OCI-M1 (cell line): ENCODE measurements at regions not wholly inside any gene's neighbourhood (a gene's known extent, or its start where the extent isn't known, plus 50 kb on each side); places are given as distances from the start of the nearest gene placed in this dataset.
"Not testable (repeated sequence)": the region's sequence is repeated elsewhere in the genome, so short reads cannot be mapped to it uniquely, and the experiment has no call there.

Experiments
- DNase-seq: peaks from one replicate; lab custom pipeline; 2025; lab: John Stamatoyannopoulos, UW

DNA sequence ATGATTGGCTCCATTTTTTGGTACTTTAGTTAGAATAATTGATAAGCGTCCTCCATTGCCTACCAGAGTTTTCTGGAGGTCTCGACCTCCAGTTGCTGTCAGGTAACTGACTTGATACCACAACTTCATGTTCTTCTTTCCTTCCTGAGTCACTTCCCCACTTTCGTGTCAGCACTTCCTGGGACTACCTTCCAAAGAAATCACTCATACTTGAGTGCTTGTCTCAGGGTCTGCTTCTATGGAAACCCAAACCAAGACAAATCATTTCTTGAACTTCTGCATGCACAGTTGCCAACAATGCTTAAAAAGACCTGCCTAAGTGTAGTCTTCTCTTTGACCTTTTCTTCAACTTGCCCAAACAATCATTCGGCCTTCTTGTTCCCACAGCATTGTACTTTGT lies 210.3 kb upstream of the ETAA1 start:
- no peak for DNase-seq

DNA sequence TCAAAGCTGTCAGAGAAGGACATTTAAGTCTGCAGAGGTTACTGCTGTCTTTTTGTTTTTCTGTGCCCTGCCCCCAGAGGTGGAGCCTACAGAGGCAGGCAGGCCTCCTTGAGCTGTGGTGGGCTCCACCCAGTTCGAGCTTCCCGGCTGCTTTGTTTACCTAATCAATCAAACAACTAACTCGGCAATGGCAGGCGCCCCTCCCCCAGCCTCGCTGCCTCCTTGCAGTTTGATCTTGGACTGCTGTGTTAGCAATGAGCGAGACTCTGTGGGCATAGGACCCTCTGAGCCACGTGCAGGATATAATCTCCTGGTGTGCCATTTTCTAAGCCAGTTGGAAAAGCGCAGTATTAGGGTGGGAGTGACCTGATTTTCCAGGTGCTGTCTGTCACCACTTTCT lies 201.8 kb upstream of the ETAA1 start:
- not testable (repeated sequence) for DNase-seq

DNA sequence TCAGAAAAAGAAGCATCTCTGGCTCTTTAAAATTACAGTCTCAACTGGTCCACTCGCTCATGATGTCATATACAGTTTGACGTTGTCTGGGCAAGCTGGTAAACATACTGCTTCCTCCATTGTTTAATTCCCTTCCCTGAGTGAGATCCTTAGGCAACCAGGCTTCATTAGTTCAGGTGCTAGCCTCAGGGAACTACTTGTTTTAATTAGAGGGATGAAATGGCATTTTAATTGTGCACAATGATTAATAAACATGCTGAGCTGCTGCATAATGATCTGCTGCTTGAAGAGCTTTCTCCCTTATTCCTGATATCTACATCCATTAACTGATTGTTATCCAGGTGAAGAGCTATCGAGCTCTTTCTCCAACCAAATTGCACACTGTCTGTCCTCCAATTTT lies 195.6 kb upstream of the ETAA1 start:
- DNase-seq, result no peak

DNA sequence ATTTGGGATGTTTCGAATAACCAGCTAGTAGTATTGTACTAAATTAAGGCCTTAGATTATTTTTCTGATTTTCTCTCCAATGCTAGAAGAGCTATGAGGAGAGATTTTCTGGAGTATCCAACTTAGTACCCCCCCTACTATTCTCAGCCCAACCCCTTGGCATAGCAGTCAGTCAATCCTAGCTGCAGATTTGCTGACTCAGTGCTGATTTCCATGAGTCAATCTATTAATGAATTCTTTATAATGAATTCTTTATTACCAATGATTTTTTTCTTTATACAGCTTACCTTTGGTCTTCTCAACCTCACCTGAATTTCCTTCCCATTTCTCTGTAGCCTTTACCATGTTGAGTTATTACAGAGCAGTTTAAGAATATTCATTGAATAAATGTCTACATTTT lies 192.8 kb upstream of the ETAA1 start:
- DNase-seq, result no peak

DNA sequence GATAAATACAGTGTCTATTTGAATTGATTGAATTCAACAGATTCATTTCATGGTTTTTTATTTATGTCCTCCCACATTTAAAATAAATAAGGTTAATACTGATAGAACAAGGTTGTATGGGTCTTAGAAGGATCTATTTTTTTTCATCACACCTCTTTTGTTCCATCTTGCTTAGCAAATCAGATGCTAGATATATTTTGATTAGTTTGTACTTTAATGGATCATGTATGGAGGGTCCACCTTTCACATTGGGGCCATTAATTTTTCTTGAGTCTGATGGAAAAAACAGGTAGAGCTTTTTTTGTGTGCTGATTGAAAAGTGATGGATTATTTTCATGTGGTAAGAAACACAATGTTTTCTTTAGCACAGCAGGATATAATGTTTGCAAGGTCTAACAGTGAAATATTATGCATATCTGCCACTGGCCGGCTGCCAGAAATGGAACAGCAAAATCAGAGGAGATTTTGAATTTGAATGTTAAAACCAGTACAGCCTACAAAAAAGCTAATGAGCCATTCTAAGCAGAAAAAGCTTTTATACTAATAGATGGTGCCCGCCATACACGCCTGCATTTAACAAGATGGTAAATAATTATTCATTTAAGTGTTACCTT lies 188.1 kb upstream of the ETAA1 start:
- DNase-seq, result no peak

DNA sequence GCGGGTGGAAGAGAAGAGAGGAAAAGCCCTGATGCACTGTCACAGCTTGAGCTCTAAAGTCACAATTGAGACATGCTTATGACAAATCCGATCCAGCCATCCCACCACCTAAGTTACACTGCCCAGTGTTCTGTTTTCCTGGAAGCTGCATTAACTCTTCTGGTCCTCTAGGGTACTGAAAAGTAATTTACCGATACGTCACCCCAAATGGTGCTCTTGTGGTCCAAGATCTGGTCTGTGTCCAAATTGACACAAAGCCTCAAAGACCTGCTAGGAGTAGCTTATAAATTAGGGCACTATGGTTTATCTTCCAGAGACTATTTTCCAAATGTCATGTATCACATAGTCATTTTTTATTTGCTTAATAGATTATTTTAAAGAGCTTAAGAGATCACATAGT lies 186.7 kb upstream of the ETAA1 start:
- no peak for DNase-seq

DNA sequence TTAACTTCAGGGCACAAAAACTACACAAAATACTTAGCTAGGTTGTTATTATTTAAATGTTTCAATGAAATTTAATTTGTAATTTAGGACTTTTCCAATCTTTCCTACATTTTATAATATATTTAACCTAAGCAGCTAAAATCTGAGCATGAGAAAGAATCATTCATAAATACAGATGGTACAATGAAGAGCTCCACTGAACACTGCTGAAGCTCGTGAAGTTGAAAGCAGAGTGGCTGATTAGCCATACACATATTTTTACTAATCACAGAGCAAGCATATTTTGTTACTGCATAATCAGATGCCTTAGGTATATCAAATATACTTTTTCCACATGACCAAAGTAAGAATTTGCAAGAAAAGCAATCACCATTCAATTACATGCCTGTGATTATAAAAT lies 184.9 kb upstream of the ETAA1 start:
- no peak for DNase-seq

DNA sequence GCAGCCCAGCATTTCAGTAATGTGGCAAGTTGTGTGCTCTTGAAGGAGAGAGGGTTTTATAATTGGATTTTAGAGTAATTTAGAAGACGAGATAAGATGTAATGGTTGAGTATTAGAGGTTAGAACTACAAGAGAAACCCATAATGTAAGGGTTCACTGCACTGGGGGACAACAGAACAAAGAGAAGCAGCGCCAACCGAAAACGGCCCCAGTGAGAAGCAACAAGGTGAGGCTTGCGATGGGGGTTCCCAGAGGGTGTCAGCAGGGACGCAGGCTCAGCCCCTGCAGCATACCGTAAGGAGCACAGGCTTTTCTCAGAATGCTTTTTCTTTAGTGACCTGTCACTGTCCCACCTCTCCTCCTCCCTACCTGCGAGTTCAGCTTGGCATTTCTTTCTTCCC lies 183.9 kb upstream of the ETAA1 start:
- no peak for DNase-seq

DNA sequence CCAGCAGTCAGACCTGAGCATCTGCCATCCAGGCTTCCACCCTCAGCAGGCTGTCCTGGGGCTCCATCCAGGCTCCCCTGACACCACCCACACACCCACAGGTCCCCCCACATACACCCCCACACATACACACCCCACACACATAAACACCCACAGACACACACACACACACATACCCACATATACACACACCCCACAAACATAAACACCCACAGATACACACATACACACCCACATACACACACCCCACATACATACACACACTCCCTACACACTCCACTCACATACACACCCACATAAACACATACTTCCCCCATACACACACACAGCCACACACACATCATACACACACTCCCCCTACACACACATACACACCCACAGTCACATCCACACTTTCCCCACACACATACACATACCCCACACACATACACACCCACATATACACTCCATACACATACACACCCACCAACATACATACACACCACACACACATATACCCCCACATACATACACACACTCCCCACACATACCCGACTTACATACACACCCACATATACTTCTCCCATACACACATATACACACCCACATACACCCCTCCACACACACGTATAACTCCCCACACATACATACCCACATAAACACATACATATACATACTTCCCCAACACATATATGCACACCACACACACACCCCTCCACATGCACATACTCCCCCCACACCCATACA lies 183.3 kb upstream of the ETAA1 start:
- DNase-seq, result no peak

DNA sequence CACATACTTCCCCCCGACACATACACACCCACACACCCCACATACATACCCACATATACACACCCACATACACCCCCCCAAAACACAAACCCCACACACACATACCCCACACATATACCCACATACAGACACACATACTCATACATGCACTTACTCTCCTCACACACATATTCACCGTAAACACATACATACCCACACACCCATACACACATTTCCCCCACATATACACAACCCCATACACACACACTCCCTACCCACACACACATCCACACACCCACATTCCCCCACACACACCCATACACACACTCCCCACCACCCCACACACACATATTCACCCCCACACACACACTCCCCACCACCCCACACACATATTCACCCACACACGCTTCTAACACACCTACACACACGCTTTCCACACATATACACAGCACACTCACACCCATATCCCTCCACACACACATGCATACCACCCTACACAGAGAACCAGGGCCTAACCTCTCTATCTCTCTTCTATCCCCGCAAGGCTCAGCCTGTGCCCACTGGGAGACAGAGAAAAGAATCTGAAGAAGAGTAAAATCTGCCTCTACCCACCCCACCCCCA lies 182.4 kb upstream of the ETAA1 start:
- DNase-seq, result no peak

DNA sequence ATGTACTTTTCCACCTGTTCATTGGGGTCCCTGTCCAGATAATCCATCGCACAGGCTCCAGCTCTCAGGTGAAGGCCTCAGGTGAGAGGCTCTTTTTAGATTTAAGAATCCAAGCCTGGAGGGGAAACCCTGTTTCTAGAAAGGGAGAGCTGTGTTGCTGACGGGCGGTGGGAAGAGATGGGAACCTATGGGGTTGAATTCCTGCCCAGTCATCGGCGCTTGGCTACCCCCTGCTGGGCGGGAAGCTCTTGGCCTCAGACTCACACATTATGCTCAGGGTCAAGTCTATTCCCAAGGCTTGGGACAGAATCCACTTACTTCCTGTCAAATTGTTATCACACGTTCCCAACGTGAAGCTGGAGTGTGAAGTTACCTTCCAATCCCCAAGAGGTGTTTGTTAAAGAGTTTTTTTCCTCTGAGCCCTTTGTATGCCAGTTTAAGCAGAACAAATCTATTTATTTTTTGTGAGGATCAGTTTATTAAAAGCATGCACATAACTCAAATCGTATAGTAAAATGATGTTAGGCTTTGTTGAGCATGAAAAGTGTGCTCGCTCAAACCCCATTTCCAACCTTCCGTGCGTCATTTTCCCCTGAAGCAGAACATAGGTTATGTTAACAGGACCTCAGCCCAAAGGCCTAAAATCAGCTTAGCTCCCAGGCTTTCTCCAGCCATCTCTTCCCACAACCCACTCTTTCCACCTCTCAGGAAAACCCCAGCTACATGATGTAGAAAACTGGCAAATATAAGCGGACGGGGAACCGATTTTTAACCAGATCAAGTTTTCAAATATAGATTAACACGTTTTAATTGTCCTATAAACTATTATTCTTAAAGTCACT lies 181.7 kb upstream of the ETAA1 start:
- DNase-seq, result peak; percentile 2

DNA sequence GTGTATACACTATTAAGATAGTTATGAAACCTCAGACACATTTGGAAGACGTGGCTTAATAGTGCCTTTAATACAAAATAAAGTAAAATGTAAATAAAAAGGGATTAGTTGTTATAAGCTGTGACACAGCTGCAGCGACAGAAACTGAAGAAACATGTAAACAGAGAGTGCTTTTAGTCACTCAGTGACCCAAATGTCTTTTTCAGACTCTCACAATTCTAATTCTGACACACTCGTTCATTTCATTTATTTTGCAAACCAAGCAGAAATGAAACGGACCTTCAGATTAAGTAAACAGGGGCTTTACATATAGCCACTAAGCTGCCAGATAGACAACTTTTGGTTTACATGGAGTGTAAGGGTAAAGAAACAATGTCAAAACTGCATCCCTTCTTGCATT lies 181.0 kb upstream of the ETAA1 start:
- DNase-seq, result no peak

DNA sequence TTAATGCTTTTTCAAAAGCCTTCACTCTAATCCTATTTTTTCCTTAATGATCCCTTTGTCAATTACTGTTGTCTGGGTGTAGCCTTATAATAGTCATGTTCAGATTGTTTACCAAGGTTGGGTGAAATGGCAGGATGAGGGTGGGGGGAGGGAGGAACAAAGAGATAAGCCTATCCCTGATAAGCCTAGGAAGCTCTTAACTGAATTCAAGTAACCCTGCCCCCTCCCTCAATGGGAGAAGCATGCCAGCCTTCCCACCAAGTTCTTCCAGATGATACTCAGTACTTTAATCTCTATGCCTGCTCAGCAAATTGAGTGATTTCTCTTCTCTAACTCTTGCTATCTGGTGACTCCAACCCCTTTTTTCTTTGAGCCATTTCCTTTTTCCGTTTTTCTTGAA lies 180.3 kb upstream of the ETAA1 start:
- no peak for DNase-seq

DNA sequence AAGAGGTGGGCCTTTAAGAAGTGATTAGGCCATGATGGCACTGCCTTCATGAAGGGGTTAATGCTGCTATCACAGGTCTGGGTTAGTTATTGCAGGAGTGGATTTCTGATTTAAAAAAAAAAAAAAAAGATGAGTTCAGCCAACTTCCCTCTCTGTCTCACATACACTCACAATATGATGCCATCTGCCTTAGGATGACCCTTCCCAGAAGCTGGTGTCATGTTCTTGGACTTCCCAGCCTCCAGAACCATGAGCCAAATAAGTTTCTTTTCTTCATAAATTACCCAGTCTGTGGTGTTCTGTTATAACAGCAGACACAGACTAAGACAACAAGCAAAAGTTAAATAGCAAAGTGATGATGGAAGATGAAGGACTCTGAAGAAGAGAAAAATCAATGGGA lies 179.7 kb upstream of the ETAA1 start:
- DNase-seq, result no peak

DNA sequence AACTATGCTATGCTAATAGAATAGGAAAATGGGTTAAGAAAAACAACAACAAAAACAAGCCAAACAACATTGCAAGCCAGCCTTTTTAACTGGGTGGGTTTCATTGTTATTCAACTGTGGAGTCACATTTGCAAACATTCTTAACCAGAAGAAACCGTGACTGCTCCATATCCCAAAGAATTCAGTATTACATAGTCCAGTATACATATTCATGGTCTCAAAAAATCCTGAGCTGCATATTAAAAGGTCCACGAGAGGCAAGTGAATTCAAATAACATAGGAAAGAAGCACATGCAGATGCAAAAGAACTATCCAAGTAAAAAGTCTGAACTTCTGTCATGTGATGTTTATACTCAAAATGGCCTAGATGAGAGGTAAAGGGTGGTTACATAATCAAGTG lies 179.1 kb upstream of the ETAA1 start:
- DNase-seq, result no peak

DNA sequence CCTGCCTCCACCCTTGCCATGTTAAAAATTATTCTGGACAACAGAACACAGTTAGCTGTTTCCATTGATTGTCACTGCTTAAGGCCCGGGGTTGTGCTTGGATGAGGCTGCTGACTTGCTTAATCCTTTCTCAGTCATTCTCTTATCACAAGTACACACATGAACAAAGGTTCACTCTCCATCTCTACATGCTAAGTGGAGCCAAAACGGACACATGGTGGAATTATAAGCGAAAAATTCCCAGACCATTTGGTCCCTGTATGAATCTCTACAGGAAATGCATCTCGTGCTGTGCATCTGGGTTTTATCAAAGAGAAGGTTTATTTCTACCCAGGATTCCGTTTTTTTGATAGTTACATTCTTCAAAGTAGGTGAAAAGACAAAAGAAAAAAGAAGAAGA lies 177.5 kb upstream of the ETAA1 start:
- no peak for DNase-seq

DNA sequence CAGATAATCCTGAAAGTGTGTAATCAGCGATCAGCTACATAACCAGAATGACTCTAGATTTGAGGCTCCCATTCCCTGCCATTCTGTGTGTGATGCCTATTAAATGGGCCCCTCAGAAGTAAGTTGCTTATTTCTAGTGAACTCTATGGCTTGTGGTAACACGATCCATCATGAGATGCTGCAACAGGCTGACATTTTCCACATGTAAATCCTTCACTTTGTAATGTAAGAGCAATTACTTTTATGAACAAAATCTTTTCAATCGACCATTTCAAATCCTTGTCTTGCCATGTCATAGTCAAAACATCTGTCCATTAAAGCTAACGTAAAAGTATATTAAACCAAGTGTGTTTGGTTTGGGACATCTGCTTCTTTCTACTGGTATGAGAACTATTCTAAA lies 175.9 kb upstream of the ETAA1 start:
- DNase-seq, result no peak

DNA sequence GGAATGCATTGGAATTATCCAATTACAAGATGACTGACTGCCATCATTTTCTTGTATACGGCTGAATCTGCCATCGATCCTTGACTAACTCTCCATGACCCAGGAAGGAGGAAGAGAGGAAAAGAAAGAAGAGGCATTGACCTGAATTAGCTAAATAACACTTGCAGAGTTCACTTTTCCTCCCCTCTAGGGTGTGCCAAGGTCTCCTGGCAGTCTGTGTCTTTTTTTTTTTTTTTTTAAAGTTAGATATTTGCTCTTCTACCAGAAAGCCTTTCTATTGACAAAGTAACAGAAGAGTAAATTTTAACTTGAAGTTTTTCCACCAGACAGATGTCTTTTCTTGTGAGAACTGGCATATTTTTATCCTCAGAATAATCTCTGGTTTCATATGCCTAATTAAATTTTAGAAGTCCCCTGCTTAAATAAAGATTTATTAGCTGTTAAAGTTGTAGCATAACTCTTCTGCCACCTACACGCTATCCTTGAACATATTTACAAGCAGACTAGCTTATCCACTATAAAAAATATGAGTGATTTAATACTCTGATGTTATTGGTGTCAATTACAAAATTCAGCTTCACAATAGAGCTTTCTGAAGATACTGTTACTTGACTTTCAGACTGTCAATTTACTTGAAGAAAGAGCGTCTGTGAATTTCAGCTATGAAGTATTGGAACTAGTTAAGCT lies 171.7 kb upstream of the ETAA1 start:
- no peak for DNase-seq

DNA sequence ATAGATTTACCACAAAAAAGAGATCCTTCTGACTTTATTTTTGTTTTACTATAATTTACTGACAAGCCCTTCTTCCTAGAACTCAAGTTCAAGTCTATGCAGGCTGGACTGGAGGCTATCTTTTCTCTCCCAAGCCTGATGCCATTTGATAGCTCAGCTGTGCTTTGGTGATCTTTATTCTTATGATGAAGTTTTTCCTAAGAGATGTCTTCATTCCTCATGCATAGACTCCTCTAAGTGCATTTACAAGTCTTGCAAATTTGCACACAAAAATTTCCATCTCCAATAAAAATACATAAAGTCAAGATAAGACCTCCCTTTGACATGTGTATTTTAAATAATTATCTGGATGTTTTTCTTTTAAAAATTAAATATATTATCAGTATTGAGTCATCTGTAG lies 167.4 kb upstream of the ETAA1 start:
- DNase-seq, result no peak

DNA sequence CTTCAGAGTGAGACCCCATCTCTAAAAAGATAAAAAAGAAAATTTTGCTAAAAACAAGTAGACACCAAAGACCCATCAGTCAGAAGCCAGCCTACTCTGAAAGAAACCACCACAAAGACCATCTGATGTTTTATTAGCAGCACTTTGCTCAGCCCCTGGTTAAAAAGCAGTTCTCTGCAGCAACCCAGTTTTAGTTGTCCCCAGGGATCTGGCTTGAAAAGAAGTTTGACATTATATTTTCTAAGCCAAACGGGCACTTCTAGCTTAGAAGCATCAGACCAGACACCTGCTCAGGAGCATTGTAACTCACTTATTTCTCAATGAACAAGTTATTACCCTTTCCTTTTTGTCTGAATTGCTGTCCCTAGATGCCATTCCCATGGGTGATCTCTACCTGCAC lies 164.2 kb upstream of the ETAA1 start:
- DNase-seq, result no peak

DNA sequence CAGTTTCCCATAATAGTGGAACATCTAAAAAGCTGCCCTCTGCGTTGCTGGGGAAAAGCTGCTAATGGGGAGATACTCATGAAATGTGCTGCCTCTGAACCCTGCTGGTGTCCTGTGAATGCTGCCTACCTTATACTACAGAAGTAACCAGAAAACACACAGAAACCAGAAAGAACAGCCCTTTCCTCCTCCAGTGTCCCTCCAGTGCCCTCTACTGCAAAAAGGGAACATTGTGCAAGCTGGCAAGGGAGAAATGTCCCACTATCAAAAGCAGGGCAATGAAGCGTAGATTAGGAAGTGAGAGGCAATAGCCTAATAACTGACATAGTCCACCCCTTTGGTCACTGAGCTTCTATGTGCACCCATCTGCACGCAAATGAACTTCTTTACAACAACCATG lies 162.7 kb upstream of the ETAA1 start:
- DNase-seq, result peak; percentile 1

DNA sequence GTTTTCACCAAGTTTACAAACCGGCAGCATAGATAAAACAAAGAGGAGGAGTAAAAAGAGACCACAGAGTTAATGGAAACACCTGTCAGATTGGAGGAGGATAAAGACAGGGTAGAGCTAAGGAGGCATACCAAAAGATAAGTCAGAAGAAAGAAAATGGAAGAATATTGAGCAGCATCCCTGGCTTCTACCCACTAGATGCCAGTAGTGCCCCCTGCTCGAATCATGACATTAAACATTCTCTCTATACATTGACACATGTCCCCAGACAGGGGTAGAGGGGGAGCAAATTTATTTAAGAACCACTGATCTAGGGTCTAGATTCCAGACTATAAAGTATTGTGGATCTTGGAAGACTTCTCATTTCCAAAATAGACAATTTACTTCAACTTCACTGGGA lies 159.8 kb upstream of the ETAA1 start:
- no peak for DNase-seq
